HepG2 (cell line): ENCODE measurements at regions not wholly inside any gene's neighbourhood (a gene's known extent, or its start where the extent isn't known, plus 50 kb on each side); places are given as distances from the start of the nearest gene placed in this dataset.

Experiments used
- ATAC-seq: fragments of 200-7000 bp; cut with Tn5 transposase; 3 replicates; pipeline ENCODE4 v1.9.1; 2020; ENCODE audit warnings: mild to moderate bottlenecking, moderate library complexity
- BruUV-seq: library from RNA; stranded (reverse); fragments of 400-500 nt; replicated peaks from 2 replicates; lab custom pipeline; 2021; lab: Mats Ljungman, UMichigan
- CTCF ChIA-PET: fragments of 300-600 bp; formaldehyde crosslinking; extraction: SDS; loops from one replicate; lab custom pipeline; 2021; ENCODE audit warnings: low total read pairs, inconsistent platforms, low intra/inter-chr PET ratio; lab: Yijun Ruan, JAX
- POLR2A ChIA-PET: fragments of 350-600 bp; sonication (Branson Sonifier 250); formaldehyde crosslinking; loops from one replicate; lab custom pipeline; 2020; ENCODE audit warnings: antibody characterized with exemption, inconsistent platforms; lab: Yijun Ruan, JAX
- DNase-seq: peaks from one replicate; pipeline ENCODE4 v3.0.0-alpha.2; 2015; ENCODE audit warnings: low spot score
- FAIRE-seq: peaks from 3 replicates; lab custom pipeline; 2011; peaks lifted over from hg19 to GRCh38; lab: Jason Lieb, UNC
- H2AFZ ChIP-seq: one replicate; pipeline ENCODE4 v1.6.1; 2011; ENCODE audit warnings: low read length, inconsistent platforms
- H3K27ac ChIP-seq: fragments of 300-600 bp; 3 replicates; pipeline ENCODE4 v1.8.0; 2011; ENCODE audit warnings: mixed run types, mild to moderate bottlenecking, mixed read lengths, low read length, inconsistent platforms; ENCODE audit not compliant: insufficient read depth; ENCODE audit errors: extremely low read length
- H3K27me3 ChIP-seq, 2 experiments: fragments of 200-600 bp in 1 of 2; 2 replicates in 1 of 2; 3 replicates in 1 of 2; pipeline versions ENCODE4 v1.6.0 to v1.8.0; 2011; ENCODE audit warnings: low read length in 2 of 2, mild to moderate bottlenecking in 2 of 2, moderate library complexity in 2 of 2, inconsistent platforms in 1 of 2; ENCODE audit not compliant: insufficient read depth in 2 of 2, control insufficient read depth in 1 of 2
- H3K36me3 ChIP-seq, 2 experiments: fragments of 200-600 bp in 1 of 2; replicated peaks in 1 of 2; 2 replicates in 1 of 2; 3 replicates in 1 of 2; pipeline versions ENCODE4 v1.5.1 to v1.8.0; 2011; ENCODE audit warnings: low read length in 2 of 2, inconsistent platforms in 1 of 2; ENCODE audit not compliant: insufficient read depth in 2 of 2, control insufficient read depth in 1 of 2
- H3K4me1 ChIP-seq: 2 replicates; pipeline ENCODE4 v1.5.1; 2012; ENCODE audit warnings: low read length, inconsistent platforms; ENCODE audit not compliant: insufficient read depth
- H3K4me2 ChIP-seq: 2 replicates; pipeline ENCODE4 v1.6.0; 2011; ENCODE audit warnings: low read depth, low read length, inconsistent platforms
- H3K4me3 ChIP-seq, 3 experiments: fragments of 200-600 bp in 1 of 3; sonication (generic), shearing (Covaris generic) in 1 of 3; replicated peaks in 1 of 3; 2 replicates each; pipeline ENCODE4 v1.5.1; 2011 to 2016; ENCODE audit warnings: low read length in 3 of 3, inconsistent platforms in 2 of 3, low read depth in 2 of 3, mild to moderate bottlenecking in 2 of 3, control low read depth in 1 of 3, mixed read lengths in 1 of 3; ENCODE audit not compliant: insufficient read depth in 1 of 3
- H3K79me2 ChIP-seq: one replicate; pipeline ENCODE4 v1.6.1; 2011; ENCODE audit warnings: low read length, inconsistent platforms; ENCODE audit not compliant: insufficient read depth
- H3K9ac ChIP-seq: 2 replicates; pipeline ENCODE4 v1.6.0; 2011; ENCODE audit warnings: mild to moderate bottlenecking, low read depth, low read length, inconsistent platforms; ENCODE audit not compliant: insufficient read depth
- H3K9me3 ChIP-seq: 2 replicates; pipeline ENCODE4 v1.5.1; 2012; ENCODE audit warnings: mild to moderate bottlenecking, low read length
- H4K20me1 ChIP-seq: 2 replicates; pipeline ENCODE4 v1.6.0; 2011; ENCODE audit warnings: inconsistent platforms, mild to moderate bottlenecking, low read length, moderate library complexity; ENCODE audit not compliant: insufficient read depth
- CCDC6 ChIP-seq: sonication (generic); formaldehyde crosslinking; IDR thresholded peaks from 2 replicates; pipeline ENCODE4 v1.8.1; 2022; ENCODE audit warnings: mild to moderate bottlenecking, missing genetic modification reagents, moderate library complexity
- E2F1 ChIP-seq: sonication (generic); formaldehyde crosslinking; IDR thresholded peaks from 2 replicates; pipeline ENCODE4 v1.5.0; 2020; ENCODE audit warnings: missing genetic modification reagents
- KLF15 ChIP-seq: sonication (generic); formaldehyde crosslinking; IDR thresholded peaks from 2 replicates; pipeline ENCODE4 v1.8.1; 2023; ENCODE audit warnings: borderline replicate concordance, mild to moderate bottlenecking, inconsistent platforms, missing genetic modification reagents, mixed read lengths
- MEF2D ChIP-seq: sonication (generic); formaldehyde crosslinking; IDR thresholded peaks from 2 replicates; pipeline ENCODE4 v1.5.1; 2020; ENCODE audit warnings: mild to moderate bottlenecking, missing genetic modification reagents
- ZFP1 ChIP-seq: IDR thresholded peaks from 2 replicates; pipeline ENCODE4 v1.6.1; 2016
- ZHX2 ChIP-seq, 2 experiments: sonication (generic) in 1 of 2; formaldehyde crosslinking in 1 of 2; IDR thresholded peaks; 2 replicates each; pipeline versions ENCODE4 v1.6.1 to v1.9.0; 2014 to 2022; ENCODE audit warnings: antibody characterized with exemption in 1 of 2, borderline replicate concordance in 1 of 2, inconsistent platforms in 1 of 2, low read depth in 1 of 2, missing genetic modification reagents in 1 of 2
- ZNF136 ChIP-seq: sonication (generic); formaldehyde crosslinking; IDR thresholded peaks from 2 replicates; pipeline ENCODE4 v1.8.1; 2022; ENCODE audit warnings: low read depth, mild to moderate bottlenecking, moderate library complexity, missing genetic modification reagents
- ZNF484 ChIP-seq: sonication (generic); formaldehyde crosslinking; IDR thresholded peaks from 2 replicates; pipeline ENCODE4 v1.5.1; 2020; ENCODE audit warnings: mild to moderate bottlenecking, low read depth, missing genetic modification reagents, borderline replicate concordance
- ZNF772 ChIP-seq: sonication (generic); formaldehyde crosslinking; IDR thresholded peaks from 2 replicates; pipeline ENCODE4 v1.5.0; 2020; ENCODE audit warnings: mild to moderate bottlenecking, missing genetic modification reagents
- ZNF776 ChIP-seq: sonication (generic); formaldehyde crosslinking; IDR thresholded peaks from 2 replicates; pipeline ENCODE4 v1.4.0; 2020; ENCODE audit warnings: mild to moderate bottlenecking, missing genetic modification reagents
- ZNF782 ChIP-seq: sonication (generic); formaldehyde crosslinking; IDR thresholded peaks from 2 replicates; pipeline ENCODE4 v1.4.0; 2020; ENCODE audit warnings: missing genetic modification reagents, mild to moderate bottlenecking, borderline replicate concordance
- ZNF839 ChIP-seq: sonication (generic); formaldehyde crosslinking; IDR thresholded peaks from 2 replicates; pipeline ENCODE4 v1.4.0; 2020; ENCODE audit warnings: missing genetic modification reagents, mild to moderate bottlenecking, borderline replicate concordance
- WGBS: methylation state at CpG from one replicate; pipeline ENCODE4 v1.1.6; 2017; ENCODE audit warnings: low lambda C conversion rate; 5-methylcytosine and 5-hydroxymethylcytosine counted together
- in situ Hi-C: cut with HindIII; loops from 2 replicates; pipeline ENCODE4 v1.10.0; 2017; ENCODE audit warnings: low pct_unique_long_range_greater_than_20kb; ENCODE audit not compliant: extremely low pct_ligation_motif_present
- intact Hi-C: fragments of 100-400 bp; cut with micrococcal nuclease; formaldehyde crosslinking; loops from one replicate; pipeline ENCODE4 v1.10.0; 2022; ENCODE audit not compliant: unreplicated experiment

GRCh38 chr16:62135911-62136310, 99.7 kb upstream of the CDH8 start:
- BruUV-seq, result no TSS peak
- DNase-seq (no peak), ATAC-seq (no peak), FAIRE-seq (no peak)
- no peaks in the 10 kb centered on the region for H3K36me3 ChIP-seq
- TF ChIP-seq ZNF839 (CRISPR knock-in tag) (no peak), ZNF772 (CRISPR knock-in tag) (no peak), MEF2D (CRISPR knock-in tag) (no peak), ZFP1 (CRISPR knock-in tag) (no peak), ZNF782 (CRISPR knock-in tag) (no peak), E2F1 (CRISPR knock-in tag) (no peak), ZNF776 (CRISPR knock-in tag) (no peak), KLF15 (CRISPR knock-in tag) (no peak)
- in situ Hi-C loops (no loop called here), intact Hi-C loops (no loop called here)
- H4K20me1 ChIP-seq, result no peaks in the 10 kb centered on the region
- ChIA-PET POLR2A (no interaction called here), CTCF (no interaction called here)
- no peaks in the 10 kb centered on the region for H3K4me1 ChIP-seq
- H3K79me2 ChIP-seq, result no peaks in the 10 kb centered on the region
- WGBS, result 3% methylated on average over 2 of the region's 2 CpGs
- H3K4me2 ChIP-seq, result no peak overlapping the region
- peaks cover 26% of the 10 kb centered on the region for H3K9me3 ChIP-seq
- H2AFZ ChIP-seq, result no peak overlapping the region
- no peak overlapping the region for H3K9ac ChIP-seq
- no peaks in the 10 kb centered on the region for H3K27me3 ChIP-seq
- no peak overlapping the region for H3K4me3 ChIP-seq
- H3K27ac ChIP-seq, result no peak overlapping the region

GRCh38 chr16:62135446-62135845, 99.2 kb upstream of the CDH8 start:
- no TSS peak for BruUV-seq
- Histone ChIP-seq H2AFZ (no peak overlapping the region), H3K4me3 (no peak overlapping the region), H3K4me1 (no peaks in the 10 kb centered on the region), H3K27me3 (no peaks in the 10 kb centered on the region), H3K27ac (no peak overlapping the region), H3K9ac (no peak overlapping the region), H3K4me2 (no peak overlapping the region), H3K9me3 (peaks cover 26% of the 10 kb centered on the region), H4K20me1 (no peaks in the 10 kb centered on the region), H3K79me2 (no peaks in the 10 kb centered on the region), H3K36me3 (no peaks in the 10 kb centered on the region)
- in situ Hi-C loops, result no loop called here
- ATAC-seq (no peak), DNase-seq (no peak), FAIRE-seq (no peak)
- TF ChIP-seq ZHX2 (IDR thresholded peaks at IDR 0.05; ENCODE audit: low read depth), result no peak
- TF ChIP-seq ZHX2 (CRISPR knock-in tag; IDR thresholded peaks at IDR 0.05; ENCODE audit: borderline replicate concordance), result no peak
- TF ChIP-seq CCDC6, result no peak
- TF ChIP-seq ZNF136 (CRISPR knock-in tag), result no peak
- TF ChIP-seq ZNF484, result no peak
- CTCF ChIA-PET, result no interaction called here
- WGBS, result 0% methylated on average over 1 of the region's 1 CpG
- POLR2A ChIA-PET, result no interaction called here
- intact Hi-C loops, result no loop called here
